ENCODE measurements at regions not wholly inside any gene's neighbourhood (a gene's known extent, or its start where the extent isn't known, plus 50 kb on each side); places are given as distances from the start of the nearest gene placed in this dataset.
"Not testable (repeated sequence)": the region's sequence is repeated elsewhere in the genome, so short reads cannot be mapped to it uniquely, and the experiment has no call there.

DNA sequence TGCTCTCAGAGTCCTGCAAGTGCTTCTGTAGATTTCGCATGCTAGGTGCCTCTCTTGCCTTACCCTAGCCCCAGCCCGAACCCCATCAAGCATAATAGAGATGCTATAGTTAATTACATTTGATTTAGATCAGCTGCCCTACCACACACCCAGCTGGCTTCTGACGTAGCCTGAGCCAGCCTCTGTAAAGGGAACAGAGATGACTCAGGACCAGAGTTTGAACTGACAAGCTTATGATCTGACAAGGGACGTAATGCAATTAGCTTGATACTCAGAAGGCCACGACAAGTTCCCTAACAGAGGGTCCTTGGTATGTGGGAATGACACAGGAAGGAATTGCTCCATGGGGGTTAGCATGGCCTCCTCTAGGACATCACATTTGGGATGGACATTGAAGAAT lies 126.6 kb downstream of the LRATD1 start:
- no peak overlapping the region for H3K27ac Mint-ChIP-seq
- no peaks in the 10 kb centered on the region for H3K27me3 Mint-ChIP-seq (ENCODE audit: low read depth)
- no peaks in the 10 kb centered on the region for H3K36me3 Mint-ChIP-seq (ENCODE audit: insufficient read depth in 2 of 2)
- DNase-seq (no peak), ATAC-seq (replicated peaks in 1 of 2) (no peak)
- H3K4me1 Mint-ChIP-seq (ENCODE audit: low read depth): no peaks in the 10 kb centered on the region
- no peak overlapping the region for H3K4me3 Mint-ChIP-seq
- peaks cover 5 to 8% of the 10 kb centered on the region in 2 donors for H3K9me3 Mint-ChIP-seq

DNA sequence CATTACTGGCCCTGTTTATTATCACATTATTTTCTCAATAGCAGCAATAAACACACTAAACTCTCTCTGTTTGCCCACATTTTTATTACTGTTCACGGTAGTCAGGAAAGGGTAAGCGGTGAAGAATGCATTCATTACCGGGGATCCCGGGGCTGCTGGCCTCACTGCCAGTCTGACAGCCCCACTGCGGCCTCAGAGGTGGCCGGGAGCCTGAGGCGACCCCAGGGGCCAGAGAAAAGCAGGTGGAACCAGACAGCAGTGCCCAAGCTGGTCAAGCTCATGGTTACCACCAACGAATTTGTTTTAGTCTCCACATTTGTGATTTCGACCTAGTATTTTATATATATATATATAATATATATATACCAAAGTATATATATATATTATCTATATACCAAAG lies 127.7 kb downstream of the LRATD1 start:
- H3K9me3 Mint-ChIP-seq: peaks cover 5 to 8% of the 10 kb centered on the region in 2 donors
- no peaks in the 10 kb centered on the region for H3K4me1 Mint-ChIP-seq (ENCODE audit: low read depth)
- no peak overlapping the region for H3K27ac Mint-ChIP-seq
- H3K27me3 Mint-ChIP-seq (ENCODE audit: low read depth): no peaks in the 10 kb centered on the region
- ATAC-seq (replicated peaks in 1 of 2) (no peak), DNase-seq (no peak)
- no peak overlapping the region for H3K4me3 Mint-ChIP-seq
- no peaks in the 10 kb centered on the region for H3K36me3 Mint-ChIP-seq (ENCODE audit: insufficient read depth in 2 of 2)

DNA sequence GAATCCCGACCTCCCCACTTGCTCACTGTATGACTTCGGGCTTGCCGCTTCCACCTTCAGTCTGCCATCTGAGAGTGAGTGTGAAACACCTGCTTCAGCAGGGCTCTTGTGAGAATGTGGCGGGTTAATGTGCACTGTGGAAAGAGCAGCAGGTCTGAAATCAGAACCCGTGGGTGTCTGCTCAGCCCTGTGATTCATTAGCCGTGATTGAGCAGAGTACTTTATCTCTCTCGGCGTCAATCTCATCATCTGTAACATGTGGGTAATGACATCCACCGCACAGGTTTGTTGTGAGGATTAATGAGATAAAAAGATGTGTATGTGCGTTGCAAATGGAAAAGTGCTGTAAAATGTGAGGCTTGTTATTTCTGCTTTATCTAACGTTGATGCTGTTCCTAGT lies 128.6 kb downstream of the LRATD1 start:
- no peaks in the 10 kb centered on the region for H3K4me1 Mint-ChIP-seq (ENCODE audit: low read depth)
- ATAC-seq (replicated peaks in 1 of 2): no peak
- no peak for DNase-seq
- H3K27me3 Mint-ChIP-seq (ENCODE audit: low read depth): no peaks in the 10 kb centered on the region
- peaks cover 5 to 8% of the 10 kb centered on the region in 2 donors for H3K9me3 Mint-ChIP-seq
- no peaks in the 10 kb centered on the region for H3K36me3 Mint-ChIP-seq (ENCODE audit: insufficient read depth in 2 of 2)
- no peak overlapping the region for H3K27ac Mint-ChIP-seq
- no peak overlapping the region for H3K4me3 Mint-ChIP-seq

DNA sequence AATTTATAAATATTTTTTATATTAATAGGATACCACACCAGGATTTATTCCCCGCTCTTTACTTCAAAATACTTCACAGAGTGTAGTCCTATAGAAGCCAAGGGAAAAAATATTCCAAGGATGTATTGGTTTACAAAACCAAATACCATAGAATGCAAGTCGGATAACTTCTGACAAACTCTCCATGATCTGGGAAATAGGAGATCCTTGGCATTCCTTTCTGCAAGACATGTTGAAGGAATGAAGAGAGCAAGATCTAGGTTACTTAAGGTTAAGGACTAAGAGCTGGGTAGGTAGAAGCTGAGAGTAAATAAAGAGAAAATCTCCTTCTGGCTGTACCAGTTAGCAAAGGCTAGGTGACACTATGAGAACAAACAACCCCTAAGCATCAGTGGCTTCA lies 141.2 kb downstream of the LRATD1 start:
- no peak overlapping the region for H3K4me3 Mint-ChIP-seq

DNA sequence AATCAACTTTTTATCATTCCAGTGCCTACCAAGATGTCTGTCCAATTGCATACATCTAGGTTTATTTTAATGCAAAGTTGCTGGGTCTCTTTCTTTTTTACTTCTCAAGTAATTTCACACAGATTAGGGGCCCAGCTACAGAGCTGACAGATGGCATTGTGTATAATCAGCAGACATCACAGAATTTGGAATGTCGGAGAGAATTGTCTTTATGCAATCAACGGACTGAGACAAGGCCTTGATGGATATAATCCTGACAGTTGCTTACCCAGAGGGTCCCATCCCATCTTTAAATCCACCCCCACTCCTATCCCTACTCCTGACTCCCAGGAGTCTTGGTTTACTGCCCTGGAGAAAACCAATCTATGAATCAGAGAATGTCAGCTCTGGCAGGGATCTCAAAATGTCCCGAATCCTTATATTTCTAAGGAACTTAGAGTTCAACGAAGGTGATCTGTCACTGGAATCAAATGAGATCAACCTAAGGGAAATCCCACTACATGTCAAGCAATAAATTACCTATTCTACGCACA lies 142.0 kb downstream of the LRATD1 start:
- H3K27ac Mint-ChIP-seq: no peak overlapping the region
- H3K27me3 Mint-ChIP-seq (ENCODE audit: low read depth): no peaks in the 10 kb centered on the region
- ATAC-seq (replicated peaks in 1 of 2): no peak

More for the DNA sequence above, 141.2 kb downstream of the LRATD1 start:
- H3K27ac Mint-ChIP-seq: no peak overlapping the region
- no peaks in the 10 kb centered on the region for H3K4me1 Mint-ChIP-seq (ENCODE audit: low read depth)
- no peaks in the 10 kb centered on the region for H3K27me3 Mint-ChIP-seq (ENCODE audit: low read depth)
- DNase-seq: no peak
- no peaks in the 10 kb centered on the region for H3K36me3 Mint-ChIP-seq (ENCODE audit: insufficient read depth in 2 of 2)
- ATAC-seq (replicated peaks in 1 of 2): no peak
- no peaks in the 10 kb centered on the region for H3K9me3 Mint-ChIP-seq

DNA sequence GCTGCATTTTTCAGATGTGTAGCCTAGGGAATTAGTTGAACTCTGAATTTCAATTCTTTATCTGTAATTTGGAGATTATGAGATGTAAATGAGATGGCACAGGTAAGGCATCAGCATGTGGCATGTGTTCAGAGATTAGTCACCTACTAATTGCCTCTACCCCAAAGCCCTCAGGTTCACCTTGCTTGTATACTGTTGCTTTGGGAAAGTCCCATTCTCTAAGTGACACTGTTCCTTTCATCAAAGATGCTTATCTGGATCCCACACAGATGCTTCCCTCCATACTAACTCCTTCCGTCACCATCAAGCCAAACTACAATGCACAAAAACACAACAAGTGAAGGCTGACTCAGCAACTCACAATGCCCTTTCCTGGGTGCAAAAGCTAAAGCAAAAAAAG lies 143.7 kb downstream of the LRATD1 start:
- Mint-ChIP-seq H3K9me3 (peaks cover 0 to 3% of the 10 kb centered on the region in 2 donors), H3K36me3 (ENCODE audit: insufficient read depth in 2 of 2) (no peaks in the 10 kb centered on the region), H3K4me1 (ENCODE audit: low read depth) (no peaks in the 10 kb centered on the region), H3K27ac (no peak overlapping the region), H3K27me3 (ENCODE audit: low read depth) (no peaks in the 10 kb centered on the region), H3K4me3 (no peak overlapping the region)
- DNase-seq (no peak), ATAC-seq (replicated peaks in 1 of 2) (no peak)

More for the DNA sequence above, 142.0 kb downstream of the LRATD1 start:
- Mint-ChIP-seq H3K4me1 (ENCODE audit: low read depth) (no peaks in the 10 kb centered on the region), H3K4me3 (no peak overlapping the region), H3K9me3 (peaks cover 0 to under 1% of the 10 kb centered on the region in 2 donors), H3K36me3 (ENCODE audit: insufficient read depth in 2 of 2) (no peaks in the 10 kb centered on the region)
- DNase-seq: no peak

DNA sequence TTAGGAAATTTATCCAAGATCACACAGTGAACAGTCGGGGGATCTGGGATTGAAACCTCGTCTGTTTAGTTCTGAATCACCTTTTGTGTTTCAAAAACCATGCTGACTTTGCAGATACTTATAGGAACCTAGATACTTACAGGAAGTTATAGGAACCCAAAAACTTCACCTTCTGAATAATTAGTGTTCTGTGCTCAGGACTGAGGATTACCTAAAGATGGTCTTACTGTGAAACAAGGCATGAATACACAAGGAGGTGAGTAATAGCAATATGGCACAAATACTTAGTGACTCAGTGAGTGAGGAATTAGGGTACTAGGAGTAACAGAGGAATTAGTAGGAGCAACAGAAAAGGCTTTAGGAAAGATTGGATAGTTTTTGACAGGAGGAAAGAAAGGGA lies 145.5 kb downstream of the LRATD1 start:
- peaks cover 3 to 6% of the 10 kb centered on the region in 2 donors for H3K9me3 Mint-ChIP-seq
- no peaks in the 10 kb centered on the region for H3K4me1 Mint-ChIP-seq (ENCODE audit: low read depth)
- H3K4me3 Mint-ChIP-seq: no peak overlapping the region
- no peak for DNase-seq
- H3K27me3 Mint-ChIP-seq (ENCODE audit: low read depth): no peaks in the 10 kb centered on the region
- ATAC-seq (replicated peaks in 1 of 2): no peak
- H3K36me3 Mint-ChIP-seq (ENCODE audit: insufficient read depth in 2 of 2): no peaks in the 10 kb centered on the region
- H3K27ac Mint-ChIP-seq: no peak overlapping the region

DNA sequence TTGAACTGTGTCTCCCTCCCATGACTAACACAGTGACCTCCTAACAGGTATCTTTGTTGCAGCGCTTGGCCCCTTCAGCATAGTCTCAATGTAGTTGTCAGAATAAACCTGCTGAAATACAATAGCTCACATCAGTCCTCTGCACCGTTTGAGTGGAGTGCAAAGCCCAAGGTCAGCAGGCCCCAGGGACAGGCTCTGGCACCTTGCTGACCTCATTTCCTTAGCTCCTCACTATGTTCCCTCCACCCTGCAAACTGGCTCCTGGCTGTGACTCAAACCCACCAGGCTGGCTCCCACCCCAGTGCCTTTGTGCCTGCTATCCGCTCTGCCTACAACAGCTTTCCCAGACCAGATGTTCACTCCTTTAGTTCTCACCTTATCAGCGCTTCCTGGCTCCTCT lies 146.7 kb downstream of the LRATD1 start:
- DNase-seq (no peak), ATAC-seq (replicated peaks in 1 of 2) (no peak)
- H3K9me3 Mint-ChIP-seq: peaks cover 3 to 6% of the 10 kb centered on the region in 2 donors
- H3K4me3 Mint-ChIP-seq: no peak overlapping the region
- no peaks in the 10 kb centered on the region for H3K36me3 Mint-ChIP-seq (ENCODE audit: insufficient read depth in 2 of 2)
- no peak overlapping the region for H3K27ac Mint-ChIP-seq
- no peaks in the 10 kb centered on the region for H3K4me1 Mint-ChIP-seq (ENCODE audit: low read depth)
- no peaks in the 10 kb centered on the region for H3K27me3 Mint-ChIP-seq (ENCODE audit: low read depth)

DNA sequence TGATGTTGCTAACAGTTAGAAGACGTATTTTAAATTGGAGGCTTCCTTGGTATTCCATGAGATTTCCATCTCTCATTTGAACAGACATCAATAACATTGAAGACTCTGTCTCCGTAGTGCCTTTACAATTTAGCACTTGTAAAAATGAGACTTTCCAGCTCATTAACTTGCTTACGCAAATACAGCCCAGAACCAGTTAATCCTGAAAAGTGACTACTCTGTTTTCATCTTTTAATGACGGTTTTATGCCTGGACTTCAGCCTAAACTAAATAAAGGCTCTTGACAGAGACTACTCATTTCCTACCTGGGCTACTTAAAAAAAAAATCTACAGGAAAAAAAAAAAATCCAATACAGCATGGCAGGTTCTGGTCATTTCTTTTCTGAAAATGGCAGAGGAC lies 148.6 kb downstream of the LRATD1 start:
- ATAC-seq (replicated peaks in 1 of 2) (no peak), DNase-seq (no peak)
- Mint-ChIP-seq H3K4me3 (no peak overlapping the region), H3K27me3 (ENCODE audit: low read depth) (no peaks in the 10 kb centered on the region), H3K27ac (no peak overlapping the region), H3K9me3 (peaks cover 3 to 6% of the 10 kb centered on the region in 2 donors), H3K36me3 (ENCODE audit: insufficient read depth in 2 of 2) (no peaks in the 10 kb centered on the region), H3K4me1 (ENCODE audit: low read depth) (no peaks in the 10 kb centered on the region)

DNA sequence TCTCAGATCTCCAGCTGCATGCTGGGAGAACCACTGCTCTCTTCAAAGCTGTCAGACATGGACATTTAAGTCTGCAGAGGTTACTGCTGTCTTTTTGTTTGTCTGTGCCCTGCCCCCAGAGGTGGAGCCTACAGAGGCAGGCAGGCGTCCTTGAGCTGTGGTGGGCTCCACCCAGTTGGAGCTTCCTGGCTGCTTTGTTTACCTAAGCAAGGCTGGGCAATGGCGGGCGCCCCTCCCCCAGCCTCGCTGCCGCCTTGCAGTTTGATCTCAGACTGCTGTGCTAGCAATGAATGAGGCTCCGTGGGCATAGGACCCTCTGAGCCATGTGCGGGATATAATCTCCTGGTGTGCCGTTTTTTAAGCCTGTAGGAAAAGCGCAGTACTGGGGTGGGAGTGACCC lies 156.3 kb downstream of the LRATD1 start:
- not testable (repeated sequence) for DNase-seq; H3K27me3 Mint-ChIP-seq (ENCODE audit: low read depth); H3K4me1 Mint-ChIP-seq (ENCODE audit: low read depth); H3K9me3 Mint-ChIP-seq; ATAC-seq (replicated peaks in 1 of 2); H3K27ac Mint-ChIP-seq; H3K4me3 Mint-ChIP-seq; H3K36me3 Mint-ChIP-seq (ENCODE audit: insufficient read depth in 2 of 2)

DNA sequence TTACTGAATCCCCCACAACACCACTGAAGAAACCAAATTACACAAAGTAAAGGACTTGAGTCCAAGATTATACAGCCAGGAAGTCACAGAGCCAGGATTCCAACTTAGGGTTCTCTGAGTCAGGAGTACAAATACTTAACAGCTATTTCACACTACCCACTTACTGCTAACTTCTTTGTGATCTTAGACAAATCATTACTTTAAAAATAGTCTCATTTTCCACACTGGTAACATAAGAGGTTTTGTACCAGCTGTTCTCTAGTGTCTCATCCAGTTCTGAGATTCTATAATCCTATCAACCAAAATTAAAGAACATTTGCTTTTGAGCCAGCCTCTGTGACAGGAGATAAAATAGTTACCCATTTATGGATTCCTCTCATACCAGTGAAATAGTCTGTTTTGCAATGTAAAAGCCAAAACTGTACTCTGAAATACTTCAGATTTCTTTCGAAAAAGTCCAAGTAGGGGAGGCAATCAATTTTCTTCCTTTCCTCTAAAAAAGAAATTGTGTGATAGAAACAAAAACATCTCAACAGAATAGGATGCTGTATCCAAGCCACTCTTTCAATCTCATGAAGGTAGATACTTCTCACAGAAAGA lies 157.6 kb downstream of the LRATD1 start:
- ATAC-seq (replicated peaks in 1 of 2) (no peak), DNase-seq (no peak)
- no peaks in the 10 kb centered on the region for H3K27me3 Mint-ChIP-seq (ENCODE audit: low read depth)
- H3K9me3 Mint-ChIP-seq: peaks cover 6 to 8% of the 10 kb centered on the region in 2 donors
- no peaks in the 10 kb centered on the region for H3K4me1 Mint-ChIP-seq (ENCODE audit: low read depth)
- no peak overlapping the region for H3K4me3 Mint-ChIP-seq
- peaks cover 0 to 10% of the 10 kb centered on the region in 2 donors for H3K36me3 Mint-ChIP-seq (ENCODE audit: insufficient read depth in 2 of 2)
- no peak overlapping the region for H3K27ac Mint-ChIP-seq

DNA sequence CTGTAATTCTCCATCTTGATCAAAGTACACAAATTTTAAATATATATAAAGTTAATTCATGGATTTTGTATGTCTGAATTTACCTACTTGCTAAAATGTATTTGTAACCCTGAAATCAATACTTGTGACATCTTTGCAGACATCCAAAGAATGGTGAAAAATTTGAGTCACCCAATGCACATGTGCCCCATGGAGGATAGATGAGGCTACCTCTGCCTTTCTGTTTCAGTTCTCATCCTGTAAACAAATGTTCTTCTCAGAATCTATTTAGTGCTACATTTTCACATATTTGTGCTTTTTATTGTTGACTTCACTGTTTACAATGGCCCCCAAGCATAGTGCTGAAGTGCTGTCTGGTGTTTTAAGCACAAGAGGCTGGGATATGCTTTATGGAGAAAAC lies 171.5 kb downstream of the LRATD1 start:
- Mint-ChIP-seq H3K4me1 (ENCODE audit: low read depth) (no peaks in the 10 kb centered on the region), H3K9me3 (peaks cover 5 to 15% of the 10 kb centered on the region in 2 donors), H3K36me3 (ENCODE audit: insufficient read depth in 2 of 2) (no peaks in the 10 kb centered on the region), H3K4me3 (no peak overlapping the region), H3K27ac (no peak overlapping the region), H3K27me3 (ENCODE audit: low read depth) (no peaks in the 10 kb centered on the region)
- ATAC-seq (replicated peaks in 1 of 2) (no peak), DNase-seq (no peak)

DNA sequence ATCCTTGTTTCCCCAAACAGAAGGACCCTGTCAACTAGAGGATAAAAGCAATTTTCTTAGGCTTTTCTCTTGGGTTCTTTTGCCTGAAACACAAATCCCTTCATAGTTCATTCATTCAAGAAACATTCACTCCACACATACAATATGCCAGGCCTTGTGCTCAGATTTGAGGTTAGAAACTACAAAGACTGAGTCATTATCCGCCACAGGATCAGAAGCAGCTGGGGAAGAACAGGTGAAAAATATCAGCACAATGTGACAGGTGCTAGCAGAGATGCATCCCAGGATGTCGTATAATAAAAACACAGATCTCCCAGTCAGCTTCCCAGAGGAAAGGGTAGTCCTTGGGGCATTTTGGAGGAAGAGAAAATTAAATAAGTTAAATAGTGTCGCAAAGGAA lies 172.4 kb downstream of the LRATD1 start:
- Mint-ChIP-seq H3K27ac (no peak overlapping the region), H3K27me3 (ENCODE audit: low read depth) (no peaks in the 10 kb centered on the region), H3K9me3 (peaks cover 5 to 16% of the 10 kb centered on the region in 2 donors), H3K36me3 (ENCODE audit: insufficient read depth in 2 of 2) (no peaks in the 10 kb centered on the region), H3K4me3 (no peak overlapping the region), H3K4me1 (ENCODE audit: low read depth) (no peaks in the 10 kb centered on the region)
- ATAC-seq (replicated peaks in 1 of 2): no peak
- no peak for DNase-seq

DNA sequence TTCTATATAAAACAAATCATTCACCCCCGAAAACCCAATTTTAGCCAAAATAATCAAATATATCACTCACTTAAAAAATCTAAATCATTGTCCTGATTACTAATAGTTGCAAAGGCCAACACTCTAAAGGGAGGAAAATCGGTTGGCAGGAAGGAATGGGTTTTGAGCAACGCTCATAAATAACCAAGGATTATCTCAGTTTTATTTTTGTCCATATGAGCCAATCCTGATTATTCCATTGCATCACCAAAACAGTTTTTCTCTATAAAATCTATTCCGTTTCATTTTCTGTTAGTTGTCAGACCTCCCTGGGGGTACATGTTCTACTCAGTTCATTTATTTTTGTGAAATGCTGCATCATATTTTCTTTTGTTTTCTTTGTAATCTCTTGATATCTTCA lies 174.1 kb downstream of the LRATD1 start:
- Mint-ChIP-seq H3K27ac (no peak overlapping the region), H3K9me3 (peaks cover 2 to 13% of the 10 kb centered on the region in 2 donors), H3K4me1 (ENCODE audit: low read depth) (no peaks in the 10 kb centered on the region), H3K27me3 (ENCODE audit: low read depth) (no peaks in the 10 kb centered on the region), H3K4me3 (no peak overlapping the region), H3K36me3 (ENCODE audit: insufficient read depth in 2 of 2) (no peaks in the 10 kb centered on the region)
- ATAC-seq (replicated peaks in 1 of 2) (no peak), DNase-seq (no peak)

Measured in activated T-cell treated with anti-CD3 and anti-CD28 coated beads, Interleukin-2, amount 50 U/mL, for 72 hours (primary cell).